H1 (cell line): ENCODE measurements at regions not wholly inside any gene's neighbourhood (a gene's known extent, or its start where the extent isn't known, plus 50 kb on each side); places are given as distances from the start of the nearest gene placed in this dataset.

Experiments used
- FOSL1 ChIP-seq: IDR thresholded peaks from 2 replicates; pipeline ENCODE4 v1.6.1; 2011; ENCODE audit warnings: mild to moderate bottlenecking, low read depth, low read length, moderate library complexity; ENCODE audit not compliant: insufficient read depth
- KDM1A ChIP-seq: fragments of 200-600, 300-600 bp; sonication (generic); IDR thresholded peaks from 2 replicates; pipeline ENCODE4 v1.7.1; 2016; ENCODE audit warnings: mild to moderate bottlenecking, low read length, borderline replicate concordance
- NANOG ChIP-seq: IDR thresholded peaks from 2 replicates; pipeline ENCODE4 v1.6.1; 2011; ENCODE audit warnings: low read length, low read depth, mild to moderate bottlenecking, inconsistent platforms; ENCODE audit not compliant: insufficient read depth, poor library complexity, severe bottlenecking
- TF ChIP-seq, protein P1 (sequence below): IDR thresholded peaks from 2 replicates; pipeline ENCODE4 v1.6.1; 2012; ENCODE audit warnings: inconsistent platforms
- TF ChIP-seq, protein P2 (sequence below), 3 experiments: IDR thresholded peaks; 1 replicate in 2 of 3; 2 replicates in 1 of 3; pipeline versions ENCODE4 v1.5.1 to v1.6.1; 2011; ENCODE audit warnings: low read length in 3 of 3, mild to moderate bottlenecking in 3 of 3, inconsistent platforms in 2 of 3, low read depth in 1 of 3, moderate library complexity in 1 of 3; ENCODE audit not compliant: insufficient read depth in 1 of 3; ENCODE audit errors: control extremely low read depth in 1 of 3
- TF ChIP-seq, protein P3 (sequence below): IDR thresholded peaks from 2 replicates; pipeline ENCODE4 v1.6.1; 2011; ENCODE audit warnings: low read length, improper control_type of control experiment

DNA sequence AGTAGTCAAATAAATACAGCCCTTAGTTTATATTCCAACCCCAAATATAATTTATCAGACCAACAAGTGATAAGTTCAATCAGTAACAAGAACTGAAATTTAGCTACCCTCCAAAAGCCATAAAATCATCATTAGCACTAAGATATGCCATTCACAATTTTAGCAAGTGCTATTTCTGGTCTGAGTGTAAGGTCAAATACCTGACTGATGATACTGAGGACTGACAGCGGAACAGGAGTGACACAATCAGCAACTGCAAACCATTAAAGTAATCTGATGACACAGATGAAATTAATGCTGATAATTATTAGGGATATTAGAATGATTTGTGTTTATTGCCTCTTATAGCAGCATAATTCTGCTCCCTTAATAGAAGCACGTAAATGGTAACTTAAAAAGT lies 152.7 kb upstream of the SPHKAP start (continued):
- TF ChIP-seq, protein P1, sequence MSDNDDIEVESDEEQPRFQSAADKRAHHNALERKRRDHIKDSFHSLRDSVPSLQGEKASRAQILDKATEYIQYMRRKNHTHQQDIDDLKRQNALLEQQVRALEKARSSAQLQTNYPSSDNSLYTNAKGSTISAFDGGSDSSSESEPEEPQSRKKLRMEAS = no peak
- no peak for TF ChIP-seq KDM1A
- TF ChIP-seq, protein P2, sequence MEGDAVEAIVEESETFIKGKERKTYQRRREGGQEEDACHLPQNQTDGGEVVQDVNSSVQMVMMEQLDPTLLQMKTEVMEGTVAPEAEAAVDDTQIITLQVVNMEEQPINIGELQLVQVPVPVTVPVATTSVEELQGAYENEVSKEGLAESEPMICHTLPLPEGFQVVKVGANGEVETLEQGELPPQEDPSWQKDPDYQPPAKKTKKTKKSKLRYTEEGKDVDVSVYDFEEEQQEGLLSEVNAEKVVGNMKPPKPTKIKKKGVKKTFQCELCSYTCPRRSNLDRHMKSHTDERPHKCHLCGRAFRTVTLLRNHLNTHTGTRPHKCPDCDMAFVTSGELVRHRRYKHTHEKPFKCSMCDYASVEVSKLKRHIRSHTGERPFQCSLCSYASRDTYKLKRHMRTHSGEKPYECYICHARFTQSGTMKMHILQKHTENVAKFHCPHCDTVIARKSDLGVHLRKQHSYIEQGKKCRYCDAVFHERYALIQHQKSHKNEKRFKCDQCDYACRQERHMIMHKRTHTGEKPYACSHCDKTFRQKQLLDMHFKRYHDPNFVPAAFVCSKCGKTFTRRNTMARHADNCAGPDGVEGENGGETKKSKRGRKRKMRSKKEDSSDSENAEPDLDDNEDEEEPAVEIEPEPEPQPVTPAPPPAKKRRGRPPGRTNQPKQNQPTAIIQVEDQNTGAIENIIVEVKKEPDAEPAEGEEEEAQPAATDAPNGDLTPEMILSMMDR (IDR thresholded peaks at IDR 0.05; ENCODE audit: control extremely low read depth in 1 of 3, insufficient read depth in 1 of 3, low read depth in 1 of 3, low read length in 3 of 3) = no peak
- TF ChIP-seq, protein P3, sequence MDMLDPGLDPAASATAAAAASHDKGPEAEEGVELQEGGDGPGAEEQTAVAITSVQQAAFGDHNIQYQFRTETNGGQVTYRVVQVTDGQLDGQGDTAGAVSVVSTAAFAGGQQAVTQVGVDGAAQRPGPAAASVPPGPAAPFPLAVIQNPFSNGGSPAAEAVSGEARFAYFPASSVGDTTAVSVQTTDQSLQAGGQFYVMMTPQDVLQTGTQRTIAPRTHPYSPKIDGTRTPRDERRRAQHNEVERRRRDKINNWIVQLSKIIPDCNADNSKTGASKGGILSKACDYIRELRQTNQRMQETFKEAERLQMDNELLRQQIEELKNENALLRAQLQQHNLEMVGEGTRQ = no peak
- TF ChIP-seq FOSL1 = no peak
- TF ChIP-seq NANOG = no peak
